WERI-Rb-1 (cell line): ENCODE measurements at regions not wholly inside any gene's neighbourhood (a gene's known extent, or its start where the extent isn't known, plus 50 kb on each side); places are given as distances from the start of the nearest gene placed in this dataset.
"Not testable (repeated sequence)": the region's sequence is repeated elsewhere in the genome, so short reads cannot be mapped to it uniquely, and the experiment has no call there.

ENCODE experiments used
- DNase-seq: peaks from one replicate; pipeline ENCODE4 v3.0.0-alpha.2; 2020
- H3K27ac ChIP-seq: fragments of 250-450 bp; sonication (Bioruptor Pico); 2 replicates; pipeline ENCODE4 v1.5.1; 2020; ENCODE audit warnings: mild to moderate bottlenecking, moderate library complexity
- H3K27me3 ChIP-seq: fragments of 250-450 bp; sonication (Bioruptor Pico); 2 replicates; pipeline ENCODE4 v1.5.1; 2021; ENCODE audit warnings: mild to moderate bottlenecking, low read depth, moderate library complexity; ENCODE audit not compliant: insufficient read depth, severe bottlenecking
- H3K36me3 ChIP-seq: fragments of 250-450 bp; sonication (Bioruptor Pico); 2 replicates; pipeline ENCODE4 v1.5.1; 2020; ENCODE audit warnings: mild to moderate bottlenecking, moderate library complexity
- H3K4me3 ChIP-seq: 2 replicates; pipeline ENCODE4 v1.5.1; 2011; ENCODE audit warnings: low read depth, mild to moderate bottlenecking, control low read depth, low read length
- H3K9me3 ChIP-seq: fragments of 250-450 bp; sonication (Bioruptor Pico); 2 replicates; pipeline ENCODE4 v1.5.1; 2021; ENCODE audit warnings: mild to moderate bottlenecking, moderate library complexity; ENCODE audit not compliant: severe bottlenecking
- CTCF ChIP-seq: IDR thresholded peaks from 2 replicates; pipeline ENCODE4 v1.5.1; 2011; ENCODE audit warnings: low read depth, mild to moderate bottlenecking, control low read depth, inconsistent platforms, low read length

DNA sequence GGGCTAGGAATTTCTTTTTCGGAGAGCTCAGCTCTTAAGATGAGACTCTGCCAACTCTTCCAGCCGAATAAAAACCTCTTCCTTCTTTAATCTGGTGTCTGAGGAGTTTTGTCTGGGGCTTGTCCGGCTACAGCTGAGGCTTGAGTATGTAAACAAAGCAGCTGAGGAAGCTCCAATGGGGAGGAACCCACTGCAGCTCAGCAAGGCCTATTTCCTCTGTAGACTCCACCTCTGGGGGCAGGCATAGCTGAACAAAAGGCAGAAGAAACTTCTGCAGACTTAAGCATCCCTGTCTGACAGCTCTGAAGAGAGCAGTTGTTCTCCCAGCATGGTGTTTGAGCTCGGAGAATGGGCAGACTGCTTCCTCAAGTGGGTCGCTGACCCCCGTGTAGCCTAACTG lies 838.7 kb downstream of the CCDC85A start:
- Histone ChIP-seq H3K4me3 (no peak overlapping the region), H3K9me3 (peaks cover under 1% of the 10 kb centered on the region), H3K27ac (no peak overlapping the region), H3K36me3 (no peaks in the 10 kb centered on the region), H3K27me3 (peaks cover 14% of the 10 kb centered on the region)
- DNase-seq: no peak
- no peak for TF ChIP-seq CTCF

DNA sequence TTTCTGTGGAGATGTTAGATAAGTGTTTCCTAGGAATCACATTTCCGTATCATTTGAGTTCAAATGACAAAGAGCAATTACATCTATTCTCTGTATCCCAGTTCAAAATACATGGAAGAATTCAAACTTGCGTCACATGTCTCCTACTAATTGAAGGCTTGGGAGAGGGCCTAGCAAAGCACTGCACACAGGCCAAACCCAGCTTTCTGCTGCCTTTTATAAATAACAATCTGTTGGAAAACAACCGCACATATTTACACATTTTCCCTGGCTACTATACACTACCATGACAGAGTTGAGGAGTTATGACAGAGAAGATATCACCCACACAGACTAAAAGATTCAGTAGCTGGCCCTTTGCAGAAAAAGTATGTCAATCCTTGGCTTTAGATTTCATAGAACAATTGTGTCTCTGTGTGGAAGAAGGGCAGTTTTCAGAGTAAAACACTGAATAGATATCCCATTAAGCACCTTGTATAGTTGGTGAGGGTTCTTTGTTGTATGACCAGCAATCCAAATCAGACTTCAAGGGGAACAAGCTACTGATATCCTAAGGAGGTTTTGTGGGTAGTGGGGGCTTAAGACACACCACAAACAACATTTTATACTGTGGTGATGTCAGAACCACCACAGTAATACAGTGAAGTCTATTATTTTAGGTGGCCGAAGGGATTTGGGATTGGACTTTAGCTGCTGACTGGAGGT lies 861.3 kb downstream of the CCDC85A start:
- no peak overlapping the region for H3K4me3 ChIP-seq
- H3K36me3 ChIP-seq: no peaks in the 10 kb centered on the region
- no peaks in the 10 kb centered on the region for H3K9me3 ChIP-seq
- DNase-seq: no peak
- TF ChIP-seq CTCF: no peak
- peaks cover 9% of the 10 kb centered on the region for H3K27me3 ChIP-seq
- no peak overlapping the region for H3K27ac ChIP-seq

- no peak overlapping the region for H3K27ac ChIP-seq
- peaks cover 5% of the 10 kb centered on the region for H3K27me3 ChIP-seq
- no peak for DNase-seq
- no peak overlapping the region for H3K4me3 ChIP-seq
- no peak for TF ChIP-seq CTCF
- no peaks in the 10 kb centered on the region for H3K36me3 ChIP-seq
- H3K9me3 ChIP-seq: no peaks in the 10 kb centered on the region
Observed at GRCh38 chr2:57049273-57049672, 865.5 kb downstream of the CCDC85A start.

DNA sequence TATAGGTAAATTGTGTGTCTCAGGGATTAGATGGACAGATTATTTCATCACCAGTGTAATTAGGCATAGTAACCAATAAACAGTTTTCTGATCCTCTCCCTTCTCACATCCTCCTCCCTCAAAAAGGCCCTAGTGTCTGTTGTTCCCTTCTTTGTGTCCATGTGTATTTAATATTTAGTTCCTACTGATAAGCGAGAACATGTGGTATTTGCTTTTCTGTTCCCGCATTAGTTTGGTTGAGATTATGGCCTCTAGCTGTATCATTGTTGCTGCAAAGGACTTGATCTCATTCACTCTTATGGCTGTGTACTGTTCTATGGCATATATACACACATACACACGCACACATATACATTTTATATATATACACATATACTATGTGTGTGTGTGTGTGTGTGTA lies 866.2 kb downstream of the CCDC85A start:
- no peaks in the 10 kb centered on the region for H3K9me3 ChIP-seq
- no peak for TF ChIP-seq CTCF
- no peak for DNase-seq
- H3K27ac ChIP-seq: no peak overlapping the region
- H3K36me3 ChIP-seq: no peaks in the 10 kb centered on the region
- H3K4me3 ChIP-seq: no peak overlapping the region
- H3K27me3 ChIP-seq: no peaks in the 10 kb centered on the region

DNA sequence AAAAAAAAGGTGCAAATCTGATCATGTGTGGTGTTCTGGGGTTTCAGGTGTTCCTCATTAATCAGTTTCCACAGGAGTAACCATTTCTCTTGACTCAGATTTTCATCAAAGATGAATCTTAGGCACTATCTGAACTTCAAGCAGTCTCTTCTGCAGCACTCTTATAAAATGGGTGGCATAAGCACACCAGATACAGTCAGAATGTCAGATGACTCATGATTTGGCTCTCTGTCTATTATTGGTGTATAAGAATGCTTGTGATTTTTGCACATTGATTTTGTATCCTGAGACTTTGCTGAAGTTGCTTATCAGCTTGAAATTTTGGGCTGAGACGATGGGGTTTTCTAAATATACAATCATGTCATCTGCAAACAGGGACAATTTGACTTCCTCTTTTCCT lies 882.5 kb downstream of the CCDC85A start:
- H3K9me3 ChIP-seq, H3K27me3 ChIP-seq, H3K4me3 ChIP-seq, H3K27ac ChIP-seq, H3K36me3 ChIP-seq, DNase-seq: not testable (repeated sequence)

DNA sequence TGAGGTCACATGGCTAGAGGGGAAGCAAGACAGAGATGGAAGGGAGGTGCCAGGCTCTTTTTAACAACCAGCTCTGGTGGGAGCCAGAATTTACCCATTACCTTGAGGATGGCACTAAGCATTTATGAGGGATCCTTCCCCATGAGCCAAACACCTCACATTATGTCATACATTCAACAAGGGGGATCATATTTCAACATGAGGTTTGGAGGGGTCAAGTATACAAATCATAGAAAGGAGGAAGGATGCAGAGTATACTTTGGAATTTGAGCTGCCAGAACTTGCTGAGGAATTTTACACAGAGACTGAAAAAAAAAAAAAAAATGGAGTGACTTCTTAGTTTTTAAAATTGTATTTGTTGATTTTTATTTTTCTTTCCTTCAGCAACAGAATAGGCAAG lies 891.4 kb downstream of the CCDC85A start:
- DNase-seq: no peak
- no peaks in the 10 kb centered on the region for H3K9me3 ChIP-seq
- H3K27me3 ChIP-seq: no peaks in the 10 kb centered on the region
- H3K36me3 ChIP-seq: no peaks in the 10 kb centered on the region
- H3K27ac ChIP-seq: no peak overlapping the region
- no peak overlapping the region for H3K4me3 ChIP-seq
- TF ChIP-seq CTCF: no peak
